DMS79 treated with DMSO at 0.1 percent for 48 hours (cell line): ENCODE measurements at regions not wholly inside any gene's neighbourhood (a gene's known extent, or its start where the extent isn't known, plus 50 kb on each side); places are given as distances from the start of the nearest gene placed in this dataset.
A peak's percentile ranks its signal among the peaks of the same experiment; 100 is the strongest.

Experiments used
- DNase-seq: peaks from one replicate; lab custom pipeline; 2025; lab: John Stamatoyannopoulos, UW

GRCh38 chr20:39700528-39700927, 738.4 kb downstream of the DHX35 start:
- DNase-seq, result no peak

GRCh38 chr20:39699166-39699725, 737.1 kb downstream of the DHX35 start:
- no peak for DNase-seq

DNA sequence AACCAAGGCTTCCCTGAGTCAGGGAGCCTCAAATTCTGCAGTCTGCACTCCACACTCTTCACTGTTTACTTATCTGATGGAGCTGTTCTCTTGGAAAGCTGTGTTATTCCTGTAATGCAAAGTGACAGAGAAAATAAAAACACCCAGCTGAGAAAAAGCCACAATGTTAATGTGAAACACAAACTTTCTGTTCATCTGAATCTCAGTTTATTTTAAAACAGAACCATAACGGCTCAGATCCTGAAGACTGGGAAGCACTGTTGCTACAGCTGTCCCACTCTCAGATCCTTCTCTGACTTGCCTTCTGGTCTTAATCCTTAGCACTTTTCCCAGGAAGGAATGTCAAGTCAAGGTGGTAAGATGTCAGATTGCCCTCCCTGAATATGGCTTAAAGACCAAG, 736.6 kb downstream of the DHX35 start:
- no peak for DNase-seq

GRCh38 chr20:39691151-39691862, 729.2 kb downstream of the DHX35 start:
- DNase-seq, result no peak

- DNase-seq, result peak; percentile 37
Measured at GRCh38 chr20:39676857-39677391, 714.8 kb downstream of the DHX35 start.

GRCh38 chr20:39676241-39676640, 714.1 kb downstream of the DHX35 start:
- no peak for DNase-seq

- DNase-seq, result no peak
Measured at GRCh38 chr20:39674842-39675241, 712.7 kb downstream of the DHX35 start.

- no peak for DNase-seq
Measured at GRCh38 chr20:39670988-39671387, 708.8 kb downstream of the DHX35 start.

DNA sequence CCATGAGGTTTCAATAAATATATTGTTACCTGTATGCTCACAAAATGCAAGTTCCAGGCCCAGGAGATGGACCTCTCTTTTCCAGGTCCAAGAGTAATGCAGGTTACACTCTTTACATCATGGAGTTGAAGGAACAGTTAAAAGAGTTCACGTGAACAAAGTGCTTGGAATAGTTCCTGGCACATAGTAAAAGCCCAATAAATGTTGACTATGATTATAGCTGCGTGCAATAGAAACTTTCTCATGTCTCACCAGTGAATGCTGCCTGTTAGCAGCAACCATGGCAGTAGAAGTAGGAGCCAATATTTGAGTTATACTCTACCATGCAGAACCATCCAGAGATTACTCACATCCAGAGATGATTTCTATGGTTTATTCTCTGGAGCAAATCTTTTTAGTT, 707.5 kb downstream of the DHX35 start:
- no peak for DNase-seq

DNA sequence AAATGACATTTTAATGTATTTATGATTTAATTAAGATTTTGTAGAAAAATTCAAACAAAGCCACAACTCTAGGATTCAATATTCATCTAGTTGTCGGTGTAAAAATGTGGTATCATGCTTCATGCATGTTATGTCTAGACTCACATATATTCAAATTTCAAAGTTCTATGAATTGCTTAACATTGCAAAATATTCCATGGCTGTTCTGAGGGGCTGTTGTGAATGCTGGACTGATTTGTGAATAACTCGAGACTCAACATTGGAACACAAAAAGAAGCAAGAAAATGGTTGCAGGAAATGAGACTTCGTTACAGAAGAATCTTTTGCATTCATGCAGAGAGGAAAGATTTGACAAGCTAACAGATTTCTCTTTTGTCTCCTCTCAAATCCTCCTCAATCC, 705.9 kb downstream of the DHX35 start:
- no peak for DNase-seq

- no peak for DNase-seq
Measured at GRCh38 chr20:39661833-39662232, 699.7 kb downstream of the DHX35 start.

DNA sequence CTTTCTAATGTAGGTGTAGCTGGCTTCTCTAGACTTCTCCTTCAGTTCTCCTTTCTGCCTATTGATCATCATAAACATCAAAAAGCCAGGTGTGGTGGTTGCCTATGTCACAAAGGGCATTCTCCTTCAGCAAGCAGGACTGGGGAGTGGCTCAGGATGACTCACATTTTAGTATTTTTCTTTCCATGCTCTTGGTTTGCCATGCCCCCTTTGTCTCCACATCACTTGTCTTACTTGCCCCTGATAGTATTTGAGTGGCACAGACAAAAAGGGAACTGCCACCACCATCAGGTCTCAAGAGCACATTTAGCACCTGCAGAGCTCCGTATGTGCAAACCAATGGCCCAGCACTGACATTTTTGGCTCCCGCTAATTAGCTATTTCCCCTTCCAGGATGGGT, 698.8 kb downstream of the DHX35 start:
- DNase-seq, result no peak

DNA sequence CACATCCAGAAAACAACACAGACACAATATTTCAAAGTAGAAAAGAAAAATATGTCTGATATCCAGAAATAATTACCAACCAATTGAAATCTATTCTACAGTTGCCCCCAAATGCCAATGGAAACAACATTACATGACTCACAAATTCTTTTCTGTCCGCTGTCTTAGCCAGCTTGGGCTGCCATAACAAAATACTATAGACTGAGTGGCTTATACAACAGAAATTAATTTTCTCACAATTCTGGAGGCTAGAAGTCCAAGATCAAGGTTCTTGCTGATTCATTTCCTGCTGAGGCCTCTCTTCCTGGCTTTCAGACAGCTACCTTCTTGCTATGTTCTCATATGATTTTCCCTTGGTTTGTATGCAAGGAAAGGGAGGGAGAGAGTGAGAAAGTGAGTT, 698.1 kb downstream of the DHX35 start:
- DNase-seq, result no peak

DNA sequence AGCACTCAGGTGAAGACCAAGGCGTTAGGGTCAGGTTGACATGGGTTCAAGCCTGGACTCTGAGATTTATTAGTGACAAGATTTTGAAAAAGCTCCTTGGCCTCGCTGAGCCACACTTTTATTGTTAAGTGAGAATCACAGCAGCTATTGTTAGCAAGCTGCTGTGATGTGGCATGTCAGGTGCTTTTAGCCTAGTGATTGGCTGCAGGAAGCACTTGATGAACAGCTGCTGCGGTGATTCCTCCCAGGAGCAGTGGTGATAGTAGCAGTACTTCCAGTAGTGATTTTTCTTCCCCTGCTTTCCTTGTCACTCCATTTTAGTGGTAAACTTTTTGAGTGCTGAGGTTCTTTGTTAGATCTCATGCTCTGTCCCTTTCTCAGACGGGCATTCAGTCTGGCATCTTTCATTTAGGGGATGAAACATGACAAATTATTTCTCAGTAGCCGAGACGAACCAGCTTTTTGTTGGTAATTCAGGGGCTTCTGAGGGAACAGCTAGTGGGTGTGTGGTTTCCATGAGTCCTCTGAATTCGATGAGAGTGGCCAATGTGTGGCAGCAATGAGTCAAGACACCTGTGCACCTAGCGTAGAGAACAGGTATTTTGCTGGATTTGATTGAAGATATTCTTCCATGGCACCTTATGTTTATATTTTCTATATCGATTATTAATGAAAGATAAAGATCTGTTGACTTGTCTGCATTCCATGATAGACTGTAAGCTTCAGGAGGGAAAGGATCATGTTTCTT, 696.7 kb downstream of the DHX35 start:
- no peak for DNase-seq

DNA sequence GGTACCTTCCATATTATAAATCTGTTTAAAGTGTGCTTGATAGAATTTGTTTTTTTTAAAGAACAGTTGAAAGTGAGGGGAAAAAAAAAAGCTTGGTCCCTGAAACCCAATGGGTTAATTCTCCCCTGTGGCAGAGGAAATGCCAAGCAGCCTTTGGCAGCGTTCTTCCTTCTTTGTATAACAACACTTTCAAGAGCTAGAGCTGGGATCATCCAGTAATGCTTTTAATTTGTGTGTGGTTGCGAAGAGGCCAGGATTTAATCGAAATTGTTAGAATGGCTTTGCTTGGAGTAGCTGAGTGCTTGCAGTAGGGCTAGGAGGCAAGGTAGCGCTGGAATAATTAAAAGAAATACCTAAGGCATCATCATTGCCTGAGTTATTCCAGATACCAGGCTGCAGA, 692.0 kb downstream of the DHX35 start:
- no peak for DNase-seq

DNA sequence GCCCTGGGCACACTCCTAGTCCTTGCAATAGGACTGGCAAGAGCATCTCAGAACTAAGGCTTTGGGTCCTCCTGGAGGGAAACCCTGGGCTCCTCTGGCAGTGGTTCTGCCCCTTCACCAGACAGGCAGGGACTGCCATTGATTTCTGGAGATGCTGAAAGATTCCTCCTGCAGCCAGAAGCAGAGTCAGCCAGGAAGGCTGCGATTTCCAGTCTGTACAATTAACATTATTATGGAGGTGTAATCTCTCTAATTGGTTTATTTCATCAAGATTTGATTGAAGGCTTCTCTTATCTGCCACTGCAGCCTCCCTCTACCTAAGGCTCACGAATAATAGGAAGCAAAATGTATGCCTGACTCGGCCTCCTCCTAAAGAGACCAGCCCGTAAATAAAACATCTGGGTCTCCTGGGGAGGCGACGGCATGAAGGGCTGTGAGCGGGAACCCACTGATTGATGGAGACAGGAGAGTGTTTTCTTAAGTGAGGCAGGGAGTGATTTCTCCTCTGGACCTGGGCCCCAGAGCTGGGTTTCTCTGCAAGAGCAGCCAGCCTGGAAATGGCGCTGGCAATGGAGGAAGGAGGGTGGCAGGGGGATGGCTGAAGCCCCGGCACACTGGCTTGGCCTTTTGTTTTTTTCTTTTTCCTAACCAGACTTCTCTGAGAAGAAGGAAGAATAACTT, 689.6 kb downstream of the DHX35 start:
- no peak for DNase-seq

GRCh38 chr20:39646874-39647413, 684.8 kb downstream of the DHX35 start:
- no peak for DNase-seq

GRCh38 chr20:39645131-39645530, 683.0 kb downstream of the DHX35 start:
- no peak for DNase-seq

DNA sequence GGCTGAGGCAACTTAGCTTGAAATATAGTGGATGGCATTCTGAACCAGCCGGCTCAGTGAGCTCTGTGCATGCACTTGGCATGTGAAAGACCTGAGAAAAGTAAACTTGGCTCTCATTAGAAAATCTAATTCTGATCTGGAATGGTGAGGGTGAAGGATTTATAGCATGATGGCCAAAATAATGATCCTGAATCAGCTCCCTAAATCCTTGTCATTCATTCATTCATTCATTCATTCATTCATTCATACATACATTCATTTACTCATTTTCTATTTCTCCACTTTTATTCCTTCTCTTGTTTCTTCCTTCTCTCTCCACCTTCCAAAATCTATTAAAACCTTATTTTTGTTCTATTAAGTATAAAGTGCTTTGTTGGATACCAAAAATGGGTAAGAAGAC, 681.1 kb downstream of the DHX35 start:
- no peak for DNase-seq

- DNase-seq, result no peak
Measured at GRCh38 chr20:39641423-39641822, 679.3 kb downstream of the DHX35 start.

- DNase-seq, result no peak
Measured at GRCh38 chr20:39640147-39640546, 678.0 kb downstream of the DHX35 start.

DNA sequence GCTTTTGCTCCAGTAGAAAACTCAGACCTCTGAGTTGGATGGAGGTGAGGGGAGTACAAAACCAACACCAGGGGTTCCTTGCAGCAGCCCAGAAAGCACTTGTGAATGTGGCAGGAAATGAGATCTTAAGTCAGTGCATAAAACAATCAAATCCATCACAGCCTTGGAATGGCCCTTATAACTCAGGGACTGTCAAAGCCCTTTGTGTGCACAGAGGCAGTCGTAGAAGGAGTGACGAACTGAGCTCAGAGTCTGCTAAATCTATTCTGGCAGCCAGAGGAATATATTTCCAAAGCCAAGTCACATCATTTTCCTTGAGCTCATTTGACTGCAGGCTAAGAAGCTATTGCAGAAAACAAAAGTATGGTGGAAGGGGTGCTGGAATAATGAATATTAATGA, 676.6 kb downstream of the DHX35 start:
- no peak for DNase-seq
